Omental fat pad (tissue), 3 donors: ENCODE measurements at regions not wholly inside any gene's neighbourhood (a gene's known extent, or its start where the extent isn't known, plus 50 kb on each side); places are given as distances from the start of the nearest gene placed in this dataset.
"Not testable (repeated sequence)": the region's sequence is repeated elsewhere in the genome, so short reads cannot be mapped to it uniquely, and the experiment has no call there.

ENCODE experiments used
- ATAC-seq: fragments of 150-250 bp; one replicate; pipeline ENCODE4 v1.9.1; 2016; ENCODE audit warnings: mild to moderate bottlenecking, moderate library complexity; ENCODE audit not compliant: low FRiP score
- DNase-seq: peaks from one replicate; pipeline ENCODE4 v3.0.0-alpha.2; 2019; ENCODE audit warnings: low spot score
- CTCF ChIP-seq, 3 donors: fragments of 450-650 bp; IDR thresholded peaks; one replicate each; pipeline ENCODE4 v1.5.1; 2016 to 2017; ENCODE audit warnings: antibody characterized with exemption in 3 of 3, mild to moderate bottlenecking in 3 of 3, moderate library complexity in 2 of 3

- no peak for DNase-seq
Measured at GRCh38 chr4:169934794-169935429, 91.3 kb downstream of the MFAP3L start.

GRCh38 chr4:169933531-169933930, 92.7 kb downstream of the MFAP3L start:
- ATAC-seq, result no peak
- DNase-seq, result no peak
- no peak for TF ChIP-seq CTCF (IDR thresholded peaks at IDR 0.05)

More at GRCh38 chr4:169934794-169935429, 91.3 kb downstream of the MFAP3L start:
- ATAC-seq, result no peak
- TF ChIP-seq CTCF (IDR thresholded peaks at IDR 0.05), result no peak

- DNase-seq, result no peak
- no peak for TF ChIP-seq CTCF (IDR thresholded peaks at IDR 0.05)
- no peak for ATAC-seq
Measured at GRCh38 chr4:169931964-169932363, 94.2 kb downstream of the MFAP3L start.

GRCh38 chr4:169930755-169931154, 95.4 kb downstream of the MFAP3L start:
- not testable (repeated sequence) for DNase-seq, ATAC-seq

- ATAC-seq, result no peak
Measured at GRCh38 chr4:169927280-169927679, 98.9 kb downstream of the MFAP3L start.

GRCh38 chr4:169925678-169926077, 100.5 kb downstream of the MFAP3L start:
- DNase-seq (no peak), ATAC-seq (peak; percentile 51)
- no peak for TF ChIP-seq CTCF (IDR thresholded peaks at IDR 0.05)

More at GRCh38 chr4:169927280-169927679, 98.9 kb downstream of the MFAP3L start:
- no peak for TF ChIP-seq CTCF (IDR thresholded peaks at IDR 0.05)
- DNase-seq, result no peak

GRCh38 chr4:169922632-169923276, 103.4 kb downstream of the MFAP3L start:
- DNase-seq (no peak), ATAC-seq (no peak)
- TF ChIP-seq CTCF (IDR thresholded peaks at IDR 0.05), result no peak
